LNCAP (cell line): ENCODE measurements at regions not wholly inside any gene's neighbourhood (a gene's known extent, or its start where the extent isn't known, plus 50 kb on each side); places are given as distances from the start of the nearest gene placed in this dataset.

ENCODE experiments used
- CTCF ChIP-seq: fragments of 450-650 bp; IDR thresholded peaks from 2 replicates; pipeline ENCODE4 v1.5.1; 2017; ENCODE audit warnings: mild to moderate bottlenecking

GRCh38 chr17:77487677-77488530, 347.1 kb downstream of the SEC14L1 start:
- TF ChIP-seq CTCF, result no peak

- TF ChIP-seq CTCF, result no peak
Observed at GRCh38 chr17:77488531-77489238, 347.9 kb downstream of the SEC14L1 start.

- no peak for TF ChIP-seq CTCF
Observed at GRCh38 chr17:77489239-77489892, 348.6 kb downstream of the SEC14L1 start.

GRCh38 chr17:77489893-77490255, 349.1 kb downstream of the SEC14L1 start:
- TF ChIP-seq CTCF, result no peak

DNA sequence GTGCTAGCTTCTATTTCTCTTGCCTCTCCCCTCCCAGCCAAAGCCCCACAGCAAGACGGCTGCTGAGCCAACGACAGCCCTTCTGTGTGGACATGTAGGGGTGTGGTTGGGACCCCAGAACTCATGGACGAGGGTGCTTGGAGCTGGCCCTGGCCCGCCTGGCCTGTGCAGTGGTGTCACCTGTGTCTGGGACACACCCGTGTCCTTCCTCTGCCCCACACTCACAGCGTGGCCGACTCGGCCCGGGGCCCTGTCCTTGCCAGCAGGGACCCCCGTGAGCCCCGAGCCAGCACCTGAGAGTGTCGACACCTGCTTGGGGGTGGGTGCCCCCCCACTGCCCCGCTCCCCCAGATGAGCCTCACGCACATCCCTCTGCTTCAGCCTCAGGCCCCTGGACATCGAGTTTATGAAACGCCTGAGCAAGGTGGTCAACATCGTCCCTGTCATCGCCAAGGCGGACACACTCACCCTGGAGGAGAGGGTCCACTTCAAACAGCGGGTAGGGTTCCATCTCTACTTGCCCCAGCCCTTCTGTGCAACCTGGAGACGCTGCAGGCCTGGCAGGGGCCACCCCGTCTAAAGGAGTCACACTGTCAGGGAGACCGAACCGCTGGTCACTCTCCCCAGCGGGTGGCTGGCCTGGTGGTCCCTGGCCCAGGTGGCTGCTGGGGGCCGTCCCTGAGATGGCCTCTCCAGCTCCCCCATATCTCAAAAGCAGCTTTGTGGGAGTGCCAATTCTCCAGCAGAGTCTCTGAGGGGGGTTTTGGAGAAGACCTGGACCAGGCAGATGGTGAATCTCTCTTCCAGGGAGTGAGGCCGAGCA, 349.8 kb downstream of the SEC14L1 start:
- no peak for TF ChIP-seq CTCF

DNA sequence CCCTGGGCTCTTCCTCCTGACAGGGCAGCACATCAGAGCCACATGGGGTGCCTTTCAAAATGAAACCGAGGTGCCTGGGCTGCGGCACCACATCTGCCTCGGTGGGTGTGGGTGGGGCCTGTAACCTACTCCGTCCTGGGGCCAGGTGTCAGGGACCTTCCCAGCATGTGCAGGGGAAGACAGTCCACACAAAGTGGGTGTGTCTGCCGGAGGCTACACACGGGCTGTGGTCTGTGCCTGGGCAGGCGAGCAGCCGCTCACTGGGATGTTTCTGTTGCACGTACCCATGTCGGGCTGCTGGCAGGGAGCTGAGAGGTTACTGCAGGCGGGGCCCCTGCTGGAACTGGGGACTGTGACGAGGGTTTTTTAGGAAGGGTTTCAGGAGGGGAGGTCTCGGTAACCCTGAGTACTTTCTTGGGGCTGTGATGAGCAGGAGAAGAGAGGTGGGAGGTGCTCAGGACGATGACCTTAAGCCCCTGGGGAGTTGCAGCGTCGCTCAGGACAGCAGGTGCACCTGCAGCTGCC, 351.2 kb downstream of the SEC14L1 start:
- TF ChIP-seq CTCF, result no peak
